CD4-positive, alpha-beta memory T cell (primary cell): ENCODE measurements at regions not wholly inside any gene's neighbourhood (a gene's known extent, or its start where the extent isn't known, plus 50 kb on each side); places are given as distances from the start of the nearest gene placed in this dataset.
A peak's percentile ranks its signal among the peaks of the same experiment; 100 is the strongest.

ENCODE experiments used
- CTCF ChIA-PET: fragments of 350-600 bp; sonication (Branson Sonifier 250); formaldehyde crosslinking; loops from one replicate; lab custom pipeline; 2021; ENCODE audit warnings: inconsistent platforms; ENCODE audit not compliant: partially characterized antibody; lab: Charles Lee
- POLR2A ChIA-PET: fragments of 350-600 bp; sonication (Branson Sonifier 250); formaldehyde crosslinking; loops from one replicate; lab custom pipeline; 2021; ENCODE audit not compliant: partially characterized antibody; lab: Charles Lee
- DNase-seq, 5 donors: peaks; one replicate each; pipeline versions ENCODE4 v3.0.0 to v3.0.0-alpha.2; 2020 to 2022; ENCODE audit warnings: mixed read lengths in 1 of 5
- H3K27ac ChIP-seq: one replicate; pipeline ENCODE4 v1.7.0; 2013; ENCODE audit warnings: low read depth, low read length
- H3K27me3 ChIP-seq: 2 replicates; pipeline ENCODE4 v1.7.0; 2013; ENCODE audit warnings: mild to moderate bottlenecking, low read length, moderate library complexity; ENCODE audit not compliant: insufficient read depth
- H3K36me3 ChIP-seq: 2 replicates; pipeline ENCODE4 v1.7.0; 2013; ENCODE audit warnings: mild to moderate bottlenecking, low read length, moderate library complexity; ENCODE audit not compliant: insufficient read depth
- H3K4me1 ChIP-seq: 2 replicates; pipeline ENCODE4 v1.7.0; 2013; ENCODE audit warnings: mild to moderate bottlenecking, low read length, moderate library complexity; ENCODE audit not compliant: insufficient read depth
- H3K4me3 ChIP-seq, 2 donors: one replicate each; pipeline ENCODE4 v1.7.0; 2013; ENCODE audit warnings: low read length in 2 of 2, mild to moderate bottlenecking in 1 of 2
- H3K9me3 ChIP-seq, 2 donors: one replicate each; pipeline ENCODE4 v1.7.0; 2013; ENCODE audit warnings: low read length in 2 of 2, control low read depth in 1 of 2; ENCODE audit not compliant: control insufficient read depth in 1 of 2
- H3K27ac Mint-ChIP-seq, 7 donors: one replicate each; pipeline ENCODE4 v1.8.0; 2020 to 2021; ENCODE audit warnings: mixed read lengths in 7 of 7, mild to moderate bottlenecking in 6 of 7, inconsistent platforms in 3 of 7, moderate library complexity in 3 of 7
- H3K27me3 Mint-ChIP-seq, 2 donors: one replicate each; pipeline ENCODE4 v1.8.0; 2020 to 2021; ENCODE audit warnings: mixed read lengths in 2 of 2
- H3K36me3 Mint-ChIP-seq, 2 donors: one replicate each; pipeline ENCODE4 v1.8.0; 2020 to 2021; ENCODE audit warnings: mixed read lengths in 2 of 2, inconsistent platforms in 1 of 2, mild to moderate bottlenecking in 1 of 2
- H3K4me1 Mint-ChIP-seq, 4 donors: one replicate each; pipeline ENCODE4 v1.8.0; 2020 to 2021; ENCODE audit warnings: mixed read lengths in 4 of 4, mild to moderate bottlenecking in 1 of 4
- H3K4me3 Mint-ChIP-seq, 8 donors: one replicate each; pipeline ENCODE4 v1.8.0; 2020 to 2021; ENCODE audit warnings: mixed read lengths in 8 of 8, mild to moderate bottlenecking in 7 of 8, moderate library complexity in 6 of 8, inconsistent platforms in 3 of 8
- H3K9me3 Mint-ChIP-seq, 8 donors: one replicate each; pipeline ENCODE4 v1.8.0; 2020 to 2021; ENCODE audit warnings: mixed read lengths in 8 of 8, mild to moderate bottlenecking in 5 of 8, inconsistent platforms in 3 of 8, moderate library complexity in 1 of 8
- intact Hi-C: fragments of 100-400 bp; cut with micrococcal nuclease; formaldehyde crosslinking; loops from one replicate; pipeline ENCODE4 v1.15.1; 2023

DNA sequence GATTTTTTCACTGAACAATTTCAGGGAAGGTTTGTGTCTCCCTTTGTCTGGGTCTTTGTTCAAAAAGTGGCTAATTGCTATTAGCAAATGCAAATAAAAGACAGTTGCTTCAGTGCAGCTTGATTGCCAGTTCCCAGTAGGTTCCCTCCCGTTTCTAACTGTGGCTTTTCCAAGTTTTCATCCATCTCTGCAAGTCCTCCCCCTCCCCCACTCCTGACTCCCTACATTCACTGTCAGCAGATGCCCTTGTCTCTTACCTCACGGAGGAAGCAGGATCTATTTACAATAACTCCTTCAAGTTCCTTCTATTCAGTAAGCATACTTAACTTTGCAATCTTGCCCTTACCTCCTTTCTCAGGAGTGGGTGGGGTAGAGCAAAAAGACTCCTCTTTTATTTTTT lies 55.4 kb upstream of the SCEL start:
- intact Hi-C loops = no loop called here
- no peaks in the 10 kb centered on the region for H3K9me3 Mint-ChIP-seq
- no peak for DNase-seq
- no peaks in the 10 kb centered on the region for H3K36me3 Mint-ChIP-seq
- ChIA-PET POLR2A (interaction anchor here (1.1 kb wide), 1 partner anchor 150 kb away, joined by 3 read pairs; no protein-coding TSS in a partner anchor), CTCF (interaction anchor here (0.7 to 5.2 kb wide), 9 partner anchors 7 to 220 kb away, joined by 3 to 65 read pairs (median 15); partner anchors contain the start of gene MYCBP2)
- H3K27ac ChIP-seq = no peak overlapping the region
- H3K36me3 ChIP-seq = no peaks in the 10 kb centered on the region
- peaks cover 8% of the 10 kb centered on the region for H3K4me1 ChIP-seq
- H3K4me3 ChIP-seq = no peak overlapping the region
- no peaks in the 10 kb centered on the region for H3K27me3 Mint-ChIP-seq
- H3K9me3 ChIP-seq = no peaks in the 10 kb centered on the region
- H3K4me3 Mint-ChIP-seq = no peak overlapping the region
- peaks cover 8 to 11% (median 10%) of the 10 kb centered on the region in 4 donors for H3K4me1 Mint-ChIP-seq
- no peak overlapping the region for H3K27ac Mint-ChIP-seq
- H3K27me3 ChIP-seq = no peaks in the 10 kb centered on the region

DNA sequence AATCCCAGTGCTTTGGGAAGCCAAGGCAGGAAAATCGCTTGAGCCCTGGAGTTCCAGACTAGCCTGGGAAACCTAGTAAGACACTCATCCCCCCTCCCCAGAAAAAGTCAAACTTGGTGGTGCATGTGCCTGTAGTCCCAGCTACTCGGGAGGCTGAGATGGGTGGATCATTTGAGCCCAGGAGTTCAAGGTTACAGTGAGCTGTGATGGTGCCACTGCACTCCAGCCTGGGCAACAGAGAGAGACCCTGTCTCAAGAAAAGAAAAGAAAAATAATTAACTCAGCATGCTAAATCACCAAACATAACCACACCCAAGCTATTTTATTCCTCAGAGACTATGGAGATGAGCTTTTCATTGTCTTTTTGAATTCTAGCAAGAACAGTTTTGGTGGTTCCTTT lies 56.2 kb upstream of the SCEL start:
- Mint-ChIP-seq H3K36me3 (no peaks in the 10 kb centered on the region), H3K27me3 (no peaks in the 10 kb centered on the region), H3K4me1 (peaks cover 8 to 11% (median 10%) of the 10 kb centered on the region in 4 donors), H3K27ac (peak overlapping the region in 1 of 7 donors; percentile 60), H3K9me3 (no peaks in the 10 kb centered on the region), H3K4me3 (peak overlapping the region in 1 of 8 donors; percentile 31)
- Histone ChIP-seq H3K4me1 (peaks cover 8% of the 10 kb centered on the region), H3K27me3 (no peaks in the 10 kb centered on the region), H3K36me3 (no peaks in the 10 kb centered on the region), H3K4me3 (no peak overlapping the region), H3K9me3 (no peaks in the 10 kb centered on the region), H3K27ac (no peak overlapping the region)
- ChIA-PET CTCF (interaction anchor here (0.7 to 5.2 kb wide), 24 partner anchors 8 to 408 kb away, joined by 3 to 65 read pairs (median 6); partner anchors contain the start of gene MYCBP2), POLR2A (interaction anchor here (2.7 kb wide), 1 partner anchor 150 kb away, joined by 30 read pairs; no protein-coding TSS in a partner anchor)
- DNase-seq = no peak
- intact Hi-C loops = loop anchor here (2.0 to 10.0 kb wide), 5 partner anchors 218 to 405 kb away; partner anchors contain the start of gene SLAIN1

DNA sequence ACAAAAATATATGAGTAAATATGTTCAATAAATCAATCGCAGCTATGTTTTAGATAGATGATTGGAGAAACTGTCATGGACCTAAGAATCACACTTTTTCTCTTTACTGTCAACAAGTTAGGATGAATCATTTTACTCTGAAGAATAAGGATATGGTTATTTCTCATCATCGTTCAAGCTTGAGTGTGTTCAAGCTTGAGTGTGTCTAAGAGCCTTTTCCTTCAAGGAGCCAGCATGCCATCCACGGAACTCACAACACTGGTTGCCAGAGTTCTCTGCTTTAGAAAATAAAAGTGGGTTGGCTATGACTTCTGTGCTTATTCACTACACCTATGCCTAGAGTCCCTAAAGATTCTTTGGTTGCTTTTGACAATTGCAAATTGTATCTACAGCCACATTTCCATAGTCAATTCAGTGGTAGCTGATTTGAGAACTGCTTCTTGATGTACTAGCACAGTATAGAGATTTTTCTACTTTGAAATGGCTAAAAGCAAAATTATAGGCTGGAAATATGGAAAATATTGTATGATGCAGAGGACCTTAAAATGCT lies 58.1 kb upstream of the SCEL start:
- H3K36me3 ChIP-seq = no peaks in the 10 kb centered on the region
- Mint-ChIP-seq H3K9me3 (peaks cover 0 to 2% (median 0%) of the 10 kb centered on the region in 8 donors), H3K27me3 (no peaks in the 10 kb centered on the region), H3K27ac (no peak overlapping the region), H3K36me3 (no peaks in the 10 kb centered on the region), H3K4me1 (peaks cover 8 to 11% (median 10%) of the 10 kb centered on the region in 4 donors), H3K4me3 (peak overlapping the region in 4 of 8 donors; percentile 41 to 93 (median 93))
- POLR2A ChIA-PET = interaction anchor here (1.0 to 2.7 kb wide), 5 partner anchors 148 to 204 kb away, joined by 3 to 30 read pairs (median 4); no protein-coding TSS in a partner anchor
- H3K27me3 ChIP-seq = no peaks in the 10 kb centered on the region
- no peak overlapping the region for H3K27ac ChIP-seq
- DNase-seq = no peak
- H3K4me3 ChIP-seq = no peak overlapping the region
- intact Hi-C loops = loop anchor here (5.0 to 10.0 kb wide), 4 partner anchors 220 to 403 kb away; partner anchors contain the start of gene SLAIN1
- H3K4me1 ChIP-seq = peaks cover 8% of the 10 kb centered on the region
- no peaks in the 10 kb centered on the region for H3K9me3 ChIP-seq
- CTCF ChIA-PET = interaction anchor here (0.7 to 5.2 kb wide), 26 partner anchors 10 to 410 kb away, joined by 3 to 65 read pairs (median 6); partner anchors contain the start of gene MYCBP2

DNA sequence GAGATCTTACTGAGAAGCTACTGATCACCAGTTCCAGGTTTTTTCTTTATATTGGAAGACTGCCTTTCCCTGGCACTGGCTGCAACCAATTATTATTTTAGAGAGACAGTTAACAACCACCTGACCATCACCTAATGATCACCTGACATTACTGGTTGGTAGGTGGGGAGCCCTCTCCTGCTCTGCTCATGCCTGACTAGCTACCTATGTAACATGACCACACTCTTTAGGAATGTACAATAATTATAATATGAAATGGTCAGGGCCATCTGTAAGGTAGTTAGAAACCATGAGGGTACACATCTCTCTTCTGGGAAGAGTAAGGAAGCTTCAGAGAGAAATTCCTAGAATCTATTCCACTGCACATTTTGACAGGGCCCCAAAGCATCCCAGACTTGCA lies 59.0 kb upstream of the SCEL start:
- Histone ChIP-seq H3K27me3 (no peaks in the 10 kb centered on the region), H3K4me1 (peaks cover 8% of the 10 kb centered on the region), H3K4me3 (no peak overlapping the region), H3K27ac (no peak overlapping the region), H3K9me3 (no peaks in the 10 kb centered on the region), H3K36me3 (no peaks in the 10 kb centered on the region)
- intact Hi-C loops = loop anchor here (5.0 to 10.0 kb wide), 4 partner anchors 221 to 402 kb away; partner anchors contain the start of gene SLAIN1
- H3K27ac Mint-ChIP-seq = no peak overlapping the region
- H3K9me3 Mint-ChIP-seq = peaks cover 0 to 2% (median 0%) of the 10 kb centered on the region in 8 donors
- H3K36me3 Mint-ChIP-seq = no peaks in the 10 kb centered on the region
- POLR2A ChIA-PET = no interaction called here
- peak overlapping the region in 1 of 8 donors; percentile 13 for H3K4me3 Mint-ChIP-seq
- CTCF ChIA-PET = interaction anchor here (0.8 to 5.2 kb wide), 7 partner anchors 12 to 224 kb away, joined by 3 to 65 read pairs (median 4); partner anchors contain the start of gene MYCBP2
- H3K4me1 Mint-ChIP-seq = peaks cover 8 to 11% (median 10%) of the 10 kb centered on the region in 4 donors
- peaks cover 0 to 1% of the 10 kb centered on the region in 2 donors for H3K27me3 Mint-ChIP-seq
- DNase-seq = no peak

DNA sequence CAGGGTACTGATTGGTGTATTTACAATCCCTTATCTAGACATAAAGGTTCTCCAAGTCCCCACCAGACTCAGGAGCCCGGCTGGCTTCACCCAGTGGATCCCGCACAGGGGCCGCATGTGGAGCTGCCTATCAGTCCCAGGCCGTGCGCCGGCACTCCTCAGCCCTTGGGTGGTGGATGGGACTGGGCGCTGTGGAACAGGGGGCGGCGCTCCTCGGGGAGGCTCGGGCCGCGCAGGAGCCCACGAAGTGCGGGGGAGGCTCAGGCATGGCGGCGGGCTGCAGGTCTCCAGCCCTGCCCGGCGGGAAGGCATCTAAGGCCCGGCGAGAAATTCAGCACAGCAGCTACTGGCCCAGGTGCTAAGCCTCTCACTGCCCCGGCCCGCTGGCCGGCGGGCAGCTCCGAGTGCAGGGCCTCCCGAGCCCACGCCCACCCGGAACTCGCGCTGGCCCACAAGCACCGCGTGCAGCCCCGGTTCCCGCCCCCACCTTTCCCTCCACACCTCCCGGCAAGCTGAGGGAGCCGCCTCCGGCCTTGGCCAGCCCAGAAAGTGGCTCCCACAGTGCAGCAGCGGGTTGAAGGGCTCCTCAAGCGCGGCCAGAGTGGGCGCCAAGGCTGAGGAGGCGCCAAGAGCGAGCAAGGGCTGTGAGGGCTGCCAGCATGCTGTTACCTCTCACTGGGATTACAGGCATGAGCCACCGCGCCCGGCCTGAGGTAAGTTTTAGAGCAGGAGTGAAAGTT lies 60.0 kb upstream of the SCEL start:
- POLR2A ChIA-PET = no interaction called here
- H3K9me3 ChIP-seq = no peaks in the 10 kb centered on the region
- Mint-ChIP-seq H3K27ac (no peak overlapping the region), H3K4me1 (peaks cover 8 to 11% (median 10%) of the 10 kb centered on the region in 4 donors), H3K36me3 (no peaks in the 10 kb centered on the region), H3K27me3 (peaks cover 0 to 1% of the 10 kb centered on the region in 2 donors), H3K4me3 (no peak overlapping the region), H3K9me3 (peaks cover 0 to 2% (median 0%) of the 10 kb centered on the region in 8 donors)
- CTCF ChIA-PET = interaction anchor here (0.8 to 1.0 kb wide), 2 partner anchors 15 to 27 kb away, joined by 3 read pairs; no protein-coding TSS in a partner anchor
- no peak for DNase-seq
- peaks cover 8% of the 10 kb centered on the region for H3K4me1 ChIP-seq
- intact Hi-C loops = loop anchor here (5.0 to 10.0 kb wide), 4 partner anchors 222 to 401 kb away; partner anchors contain the start of gene SLAIN1
- H3K36me3 ChIP-seq = no peaks in the 10 kb centered on the region
- no peaks in the 10 kb centered on the region for H3K27me3 ChIP-seq
- H3K27ac ChIP-seq = no peak overlapping the region
- no peak overlapping the region for H3K4me3 ChIP-seq

DNA sequence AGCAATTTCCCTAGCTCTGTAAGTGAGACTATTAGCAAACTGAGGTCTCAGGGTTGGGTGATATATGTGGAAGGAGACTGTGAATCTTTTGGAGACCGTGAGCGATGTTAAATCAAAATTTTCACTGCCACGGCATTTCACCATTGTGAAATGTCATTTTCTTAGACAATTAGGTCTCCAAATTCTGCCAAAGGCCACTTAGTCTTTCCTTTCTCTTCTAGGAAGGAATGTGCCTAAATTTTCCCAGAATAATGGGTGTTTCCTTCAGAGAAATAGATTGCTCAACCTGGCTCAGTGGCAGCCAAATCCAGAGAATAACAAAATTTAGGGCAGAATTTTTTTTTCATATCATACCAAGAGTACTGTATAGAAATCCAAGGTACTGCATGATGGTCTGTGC lies 64.5 kb upstream of the SCEL start:
- H3K27ac Mint-ChIP-seq = no peak overlapping the region
- H3K4me3 Mint-ChIP-seq = no peak overlapping the region
- ChIA-PET CTCF (no interaction called here), POLR2A (no interaction called here)
- no peaks in the 10 kb centered on the region for H3K36me3 Mint-ChIP-seq
- H3K27ac ChIP-seq = no peak overlapping the region
- H3K4me1 ChIP-seq = no peaks in the 10 kb centered on the region
- no peaks in the 10 kb centered on the region for H3K27me3 ChIP-seq
- H3K4me1 Mint-ChIP-seq = no peaks in the 10 kb centered on the region
- peaks cover 0 to 2% (median 0%) of the 10 kb centered on the region in 8 donors for H3K9me3 Mint-ChIP-seq
- H3K9me3 ChIP-seq = no peaks in the 10 kb centered on the region
- DNase-seq = no peak
- intact Hi-C loops = loop anchor here (10.0 kb wide), 1 partner anchor 396 kb away; no protein-coding TSS in a partner anchor
- H3K27me3 Mint-ChIP-seq = peaks cover 0 to 1% of the 10 kb centered on the region in 2 donors
- H3K4me3 ChIP-seq = no peak overlapping the region
- no peaks in the 10 kb centered on the region for H3K36me3 ChIP-seq
